DOHH2 (cell line): ENCODE measurements at regions not wholly inside any gene's neighbourhood (a gene's known extent, or its start where the extent isn't known, plus 50 kb on each side); places are given as distances from the start of the nearest gene placed in this dataset.

Experiments
- H3F3A ChIP-seq: fragments of 200-600 bp; sonication (generic), shearing (Covaris generic); 2 replicates; pipeline ENCODE4 v1.6.0; 2016; ENCODE audit warnings: antibody characterized with exemption, mild to moderate bottlenecking; ENCODE audit not compliant: control insufficient read depth, insufficient read depth
- H3K27ac ChIP-seq: fragments of 200-600 bp; sonication (generic); 2 replicates; pipeline ENCODE4 v1.5.1; 2014; ENCODE audit warnings: low read depth, mild to moderate bottlenecking, low read length, moderate library complexity
- H3K27me3 ChIP-seq: fragments of 200-600 bp; sonication (generic); 2 replicates; pipeline ENCODE4 v1.6.1; 2014; ENCODE audit warnings: mild to moderate bottlenecking, low read length, mixed read lengths; ENCODE audit not compliant: control insufficient read depth
- H3K36me3 ChIP-seq: fragments of 200-600 bp; sonication (generic); 2 replicates; pipeline ENCODE4 v1.6.1; 2014; ENCODE audit warnings: mild to moderate bottlenecking, low read length, moderate library complexity, mixed read lengths; ENCODE audit not compliant: control insufficient read depth
- H3K4me1 ChIP-seq: fragments of 200-600 bp; sonication (generic); 2 replicates; pipeline ENCODE4 v1.6.1; 2014; ENCODE audit warnings: mild to moderate bottlenecking, low read length, mixed read lengths; ENCODE audit not compliant: control insufficient read depth
- H3K4me2 ChIP-seq: fragments of 200-600 bp; sonication (generic); 2 replicates; pipeline ENCODE4 v1.6.0; 2014; ENCODE audit warnings: mild to moderate bottlenecking, low read length, moderate library complexity
- H3K4me3 ChIP-seq: fragments of 200-600 bp; sonication (generic); 2 replicates; pipeline ENCODE4 v1.5.1; 2014; ENCODE audit warnings: mild to moderate bottlenecking, low read length, mixed read lengths
- H3K79me2 ChIP-seq: fragments of 200-600 bp; sonication (generic); 2 replicates; pipeline ENCODE4 v1.6.1; 2014; ENCODE audit warnings: mild to moderate bottlenecking, low read length, mixed read lengths; ENCODE audit not compliant: control insufficient read depth
- H3K9me2 ChIP-seq: fragments of 200-600 bp; sonication (generic); replicated peaks from 2 replicates; pipeline ENCODE4 v1.6.1; 2014; ENCODE audit warnings: mild to moderate bottlenecking, low read length, mixed read lengths; ENCODE audit not compliant: control insufficient read depth
- H3K9me3 ChIP-seq: fragments of 200-600 bp; sonication (generic); 2 replicates; pipeline ENCODE4 v1.6.1; 2014; ENCODE audit warnings: antibody characterized with exemption, low read length, mixed read lengths; ENCODE audit not compliant: control insufficient read depth, insufficient read depth
- H4K20me1 ChIP-seq: fragments of 200-600 bp; sonication (generic); 2 replicates; pipeline ENCODE4 v1.6.0; 2014; ENCODE audit warnings: low read depth, mild to moderate bottlenecking, antibody characterized with exemption, low read length, moderate library complexity; ENCODE audit not compliant: control insufficient read depth, insufficient read depth
- EZH2phosphoT487 ChIP-seq: fragments of 200-600 bp; sonication (generic); IDR thresholded peaks from 2 replicates; pipeline ENCODE4 v1.6.1; 2017; ENCODE audit warnings: borderline replicate concordance, mild to moderate bottlenecking, antibody characterized with exemption, low read length, moderate library complexity, mixed read lengths
- TF ChIP-seq, protein P1 (sequence below): fragments of 200-600 bp; sonication (generic); IDR thresholded peaks from one replicate; pipeline ENCODE4 v1.5.1; 2014; ENCODE audit warnings: antibody characterized with exemption, mild to moderate bottlenecking, low read depth, low read length; ENCODE audit not compliant: poor library complexity, severe bottlenecking

GRCh38 chr1:87937831-87938395, 609.2 kb downstream of the LMO4 start:
- Histone ChIP-seq H4K20me1 (no peaks in the 10 kb centered on the region), H3K36me3 (no peaks in the 10 kb centered on the region), H3K79me2 (no peaks in the 10 kb centered on the region), H3K4me1 (no peaks in the 10 kb centered on the region), H3K4me3 (no peak overlapping the region), H3K9me3 (no peaks in the 10 kb centered on the region), H3K27ac (no peak overlapping the region), H3F3A (no peaks in the 10 kb centered on the region), H3K4me2 (no peak overlapping the region), H3K9me2 (no peaks in the 10 kb centered on the region), H3K27me3 (no peaks in the 10 kb centered on the region)
- TF ChIP-seq, protein P1, sequence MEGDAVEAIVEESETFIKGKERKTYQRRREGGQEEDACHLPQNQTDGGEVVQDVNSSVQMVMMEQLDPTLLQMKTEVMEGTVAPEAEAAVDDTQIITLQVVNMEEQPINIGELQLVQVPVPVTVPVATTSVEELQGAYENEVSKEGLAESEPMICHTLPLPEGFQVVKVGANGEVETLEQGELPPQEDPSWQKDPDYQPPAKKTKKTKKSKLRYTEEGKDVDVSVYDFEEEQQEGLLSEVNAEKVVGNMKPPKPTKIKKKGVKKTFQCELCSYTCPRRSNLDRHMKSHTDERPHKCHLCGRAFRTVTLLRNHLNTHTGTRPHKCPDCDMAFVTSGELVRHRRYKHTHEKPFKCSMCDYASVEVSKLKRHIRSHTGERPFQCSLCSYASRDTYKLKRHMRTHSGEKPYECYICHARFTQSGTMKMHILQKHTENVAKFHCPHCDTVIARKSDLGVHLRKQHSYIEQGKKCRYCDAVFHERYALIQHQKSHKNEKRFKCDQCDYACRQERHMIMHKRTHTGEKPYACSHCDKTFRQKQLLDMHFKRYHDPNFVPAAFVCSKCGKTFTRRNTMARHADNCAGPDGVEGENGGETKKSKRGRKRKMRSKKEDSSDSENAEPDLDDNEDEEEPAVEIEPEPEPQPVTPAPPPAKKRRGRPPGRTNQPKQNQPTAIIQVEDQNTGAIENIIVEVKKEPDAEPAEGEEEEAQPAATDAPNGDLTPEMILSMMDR = no peak
- TF ChIP-seq EZH2phosphoT487 = no peak

DNA sequence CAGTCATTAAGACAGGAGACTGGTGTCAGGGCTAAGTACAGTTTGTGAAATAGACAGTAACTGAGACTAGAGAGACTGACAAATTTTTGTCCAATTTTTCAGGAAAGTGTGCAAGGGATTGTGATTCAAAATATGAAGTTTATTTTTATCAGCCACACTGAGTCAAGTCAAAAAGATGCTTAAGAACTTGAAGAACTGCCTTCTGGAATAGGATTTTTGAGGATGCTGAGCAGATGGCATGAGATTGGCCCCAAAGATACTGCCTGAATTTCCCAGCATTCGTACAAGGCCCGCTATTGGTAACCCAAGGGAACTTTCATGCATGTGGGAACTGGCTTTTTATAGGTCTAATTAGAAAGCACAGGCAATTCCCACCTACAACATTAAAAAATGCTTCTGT, 610.0 kb downstream of the LMO4 start:
- TF ChIP-seq, protein P1 = no peak
- no peak for TF ChIP-seq EZH2phosphoT487
- no peaks in the 10 kb centered on the region for H3K27me3 ChIP-seq
- H4K20me1 ChIP-seq = no peaks in the 10 kb centered on the region
- H3K4me3 ChIP-seq = no peak overlapping the region
- no peaks in the 10 kb centered on the region for H3K36me3 ChIP-seq
- no peaks in the 10 kb centered on the region for H3K9me2 ChIP-seq
- H3K9me3 ChIP-seq = no peaks in the 10 kb centered on the region
- H3K4me2 ChIP-seq = no peak overlapping the region
- H3F3A ChIP-seq = no peaks in the 10 kb centered on the region
- no peaks in the 10 kb centered on the region for H3K4me1 ChIP-seq
- no peaks in the 10 kb centered on the region for H3K79me2 ChIP-seq
- H3K27ac ChIP-seq = no peak overlapping the region

- no peak overlapping the region for H3K4me2 ChIP-seq
- TF ChIP-seq, protein P1 = no peak
- TF ChIP-seq EZH2phosphoT487 = no peak
- no peaks in the 10 kb centered on the region for H3K36me3 ChIP-seq
- H3K27ac ChIP-seq = no peak overlapping the region
- no peaks in the 10 kb centered on the region for H3K4me1 ChIP-seq
- no peaks in the 10 kb centered on the region for H4K20me1 ChIP-seq
- H3K9me3 ChIP-seq = no peaks in the 10 kb centered on the region
- no peaks in the 10 kb centered on the region for H3K9me2 ChIP-seq
- H3K27me3 ChIP-seq = no peaks in the 10 kb centered on the region
- H3K79me2 ChIP-seq = no peaks in the 10 kb centered on the region
- H3F3A ChIP-seq = no peaks in the 10 kb centered on the region
- no peak overlapping the region for H3K4me3 ChIP-seq
Observed at GRCh38 chr1:87939444-87939843, 610.8 kb downstream of the LMO4 start.
